ENCODE measurements at regions not wholly inside any gene's neighbourhood (a gene's known extent, or its start where the extent isn't known, plus 50 kb on each side); places are given as distances from the start of the nearest gene placed in this dataset.

GRCh38 chr2:215751911-215752272 lies 261.5 kb downstream of the MREG start:
- Histone ChIP-seq H3K4me2 (ENCODE audit: insufficient read depth in 1 of 2, low read depth in 2 of 2, low read length in 2 of 2) (no peak overlapping the region), H2BK120ac (replicated peaks; ENCODE audit: low read depth, low read length) (no peak overlapping the region), H3K18ac (ENCODE audit: extremely low read depth, low read length) (no peak overlapping the region), H3K9ac (replicated peaks in 1 of 4; ENCODE audit: extremely low read depth in 1 of 4, low read depth in 3 of 4, low read length in 3 of 4) (no peak overlapping the region), H3K9me3 (ENCODE audit: insufficient read depth in 2 of 2, low read depth in 1 of 2, low read length in 1 of 2) (no peaks in the 10 kb centered on the region), H3K79me2 (ENCODE audit: control insufficient read depth in 1 of 2, insufficient read depth in 2 of 2, low read length in 2 of 2) (no peaks in the 10 kb centered on the region), H3K4me1 (replicated peaks in 1 of 4; ENCODE audit: control insufficient read depth in 3 of 4, insufficient read depth in 4 of 4, low read length in 3 of 4) (no peaks in the 10 kb centered on the region), H3K79me1 (ENCODE audit: low read depth, low read length) (no peaks in the 10 kb centered on the region), H2AK5ac (ENCODE audit: low read depth, low read length) (no peak overlapping the region), H3K56ac (replicated peaks; ENCODE audit: insufficient read length, low read depth, low read length) (no peak overlapping the region), H4K91ac (replicated peaks; ENCODE audit: insufficient read length, low read length) (no peak overlapping the region), H2BK15ac (ENCODE audit: low read length) (no peak overlapping the region), H2BK5ac (ENCODE audit: low read depth, low read length) (no peak overlapping the region), H3K23me2 (ENCODE audit: low read depth, low read length) (no peaks in the 10 kb centered on the region), H3K23ac (ENCODE audit: insufficient read length) (no peak overlapping the region), H4K8ac (ENCODE audit: extremely low read depth, insufficient read depth, low read length) (no peak overlapping the region), H3K14ac (ENCODE audit: insufficient read length) (no peak overlapping the region), H3K27me3 (replicated peaks in 1 of 4; ENCODE audit: control insufficient read depth in 3 of 4, extremely low read depth in 1 of 4, insufficient read depth in 3 of 4, low read length in 3 of 4) (no peaks in the 10 kb centered on the region), H3K27ac (ENCODE audit: low read depth, low read length) (no peak overlapping the region), H3K36me3 (ENCODE audit: control insufficient read depth in 2 of 4, insufficient read depth in 4 of 4, low read length in 3 of 4) (no peaks in the 10 kb centered on the region), H2BK20ac (ENCODE audit: low read length) (no peak overlapping the region), H3K4me3 (ENCODE audit: extremely low read depth in 1 of 4, insufficient read depth in 2 of 4, low read depth in 3 of 4, low read length in 4 of 4) (no peak overlapping the region), H2AFZ (ENCODE audit: low read length) (no peak overlapping the region), H4K20me1 (replicated peaks in 1 of 2; ENCODE audit: control insufficient read depth in 1 of 2, insufficient read depth in 2 of 2, low read length in 2 of 2) (no peaks in the 10 kb centered on the region), H3K4ac (replicated peaks; ENCODE audit: insufficient read length, low read depth, low read length) (no peak overlapping the region), H4K5ac (ENCODE audit: insufficient read length, low read depth, low read length) (no peak overlapping the region), H2BK12ac (ENCODE audit: low read depth, low read length) (no peak overlapping the region)
- 91% methylated on average over 3 of the region's 3 CpGs; no CpG with 5 or more reads in 1 of the 2 experiments for WGBS, 2 experiments (ENCODE audit: extremely low coverage in 1 of 2, insufficient coverage in 1 of 2, insufficient read length in 1 of 2, insufficient replicate concordance in 2 of 2, low coverage in 1 of 2, low lambda C conversion rate in 2 of 2, missing lambda C conversion rate in 1 of 2)
- DNase-seq (ENCODE audit: low read depth in 1 of 2, low spot score in 2 of 2): no peak
- FAIRE-seq: no peak
- CTCF ChIA-PET (ENCODE audit: partially characterized antibody): interaction anchor here (0.8 to 2.5 kb wide), 2 partner anchors 9 to 15 kb away, joined by 4 to 6 read pairs; no protein-coding TSS in a partner anchor
- POLR2A ChIA-PET (ENCODE audit: partially characterized antibody): no interaction called here
- no peak for TF ChIP-seq ZNF274 (IDR thresholded peaks at IDR 0.05; ENCODE audit: borderline replicate concordance, extremely low read depth, low read length)
- TF ChIP-seq JUN (IDR thresholded peaks at IDR 0.05; ENCODE audit: low read depth, low read length): no peak
- no peak for TF ChIP-seq RNF2 (IDR thresholded peaks at IDR 0.05; ENCODE audit: borderline replicate concordance, low read depth, low read length, missing control alignments, poor library complexity, severe bottlenecking)
- TF ChIP-seq BACH1 (IDR thresholded peaks at IDR 0.05; ENCODE audit: low read length): no peak
- no peak for TF ChIP-seq KDM5A (IDR thresholded peaks at IDR 0.05; ENCODE audit: low read length)
- no peak for TF ChIP-seq FOSL1 (IDR thresholded peaks at IDR 0.05; ENCODE audit: insufficient read depth, low read depth, low read length)
- no peak for TF ChIP-seq RFX5 (IDR thresholded peaks at IDR 0.05; ENCODE audit: borderline replicate concordance, low read depth, low read length)
- no peak for TF ChIP-seq PHF8 (conservative IDR thresholded peaks at IDR 0.05; ENCODE audit: low read depth, low read length)
- TF ChIP-seq YY1 (IDR thresholded peaks at IDR 0.05; ENCODE audit: low read depth, low read length): no peak
- TF ChIP-seq SIN3A (conservative IDR thresholded peaks at IDR 0.05 in 1 of 2, IDR thresholded peaks at IDR 0.05 in 1 of 2; ENCODE audit: low read depth in 1 of 2, low read length in 2 of 2): no peak
- no peak for TF ChIP-seq CBX5 (IDR thresholded peaks at IDR 0.05; ENCODE audit: low read depth, low read length)
- TF ChIP-seq CBX8 (IDR thresholded peaks at IDR 0.05; ENCODE audit: borderline replicate concordance, low read depth, low read length): no peak
- no peak for TF ChIP-seq SUZ12 (IDR thresholded peaks at IDR 0.05; ENCODE audit: low read length)
- TF ChIP-seq SP1 (IDR thresholded peaks at IDR 0.05; ENCODE audit: low read depth, low read length): no peak
- no peak for TF ChIP-seq EZH2 (IDR thresholded peaks at IDR 0.05; ENCODE audit: low read depth, low read length, severe bottlenecking)
- TF ChIP-seq JUND (IDR thresholded peaks at IDR 0.05; ENCODE audit: low read length): no peak

Measured in H1 (cell line).